Peyer's patch (tissue), 4 donors: ENCODE measurements at regions not wholly inside any gene's neighbourhood (a gene's known extent, or its start where the extent isn't known, plus 50 kb on each side); places are given as distances from the start of the nearest gene placed in this dataset.

ENCODE experiments used
- CTCF ChIP-seq, 6 experiments: fragments of 450-650 bp in 4 of 6; fragments of 200-600 bp in 2 of 6; sonication (generic) in 1 of 6; IDR thresholded peaks; one replicate each; pipeline ENCODE4 v1.5.1; 2017 to 2019; ENCODE audit warnings: antibody characterized with exemption in 6 of 6, mild to moderate bottlenecking in 3 of 6, moderate library complexity in 1 of 6
- POLR2A ChIP-seq, 2 donors: fragments of 450-650 bp; IDR thresholded peaks; one replicate each; pipeline ENCODE4 v1.5.1; 2017; ENCODE audit warnings: antibody characterized with exemption in 2 of 2, mild to moderate bottlenecking in 2 of 2, moderate library complexity in 2 of 2

GRCh38 chr7:115552766-115553165, 477.8 kb downstream of the TFEC start:
- TF ChIP-seq CTCF (IDR thresholded peaks at IDR 0.05) (no peak), POLR2A (IDR thresholded peaks at IDR 0.05) (no peak)
